ENCODE measurements at regions not wholly inside any gene's neighbourhood (a gene's known extent, or its start where the extent isn't known, plus 50 kb on each side); places are given as distances from the start of the nearest gene placed in this dataset.
"Not testable (repeated sequence)": the region's sequence is repeated elsewhere in the genome, so short reads cannot be mapped to it uniquely, and the experiment has no call there.

DNA sequence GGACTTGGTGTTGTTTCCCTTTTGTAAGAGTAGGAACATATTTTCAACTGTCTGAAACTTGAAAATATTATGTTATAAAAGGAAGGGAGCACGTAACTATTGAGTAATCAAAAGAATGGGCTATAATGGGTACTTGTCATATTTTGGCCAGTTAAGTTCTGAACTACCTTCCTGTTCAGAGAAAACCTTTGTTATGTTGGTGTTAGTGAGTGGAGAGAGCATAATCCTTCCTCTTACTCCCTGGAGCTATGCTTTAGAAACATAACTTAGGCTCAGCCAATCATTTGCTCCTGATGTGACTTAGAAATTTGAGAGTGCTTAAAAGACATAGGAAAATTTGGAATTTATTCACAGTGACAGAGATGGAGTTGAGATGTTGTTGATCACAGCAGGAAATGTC is 482.5 kb upstream of the SPRY2 start:
- intact Hi-C loops (cut with DNase I) = no loop called here
- DNase-seq = no peak
- H3K27ac ChIP-seq = no peak overlapping the region

GRCh38 chr13:80821466-80821865 is 480.5 kb upstream of the SPRY2 start:
- Histone ChIP-seq H3K27me3 (no peaks in the 10 kb centered on the region), H3K9me3 (no peaks in the 10 kb centered on the region), H3K36me3 (no peaks in the 10 kb centered on the region), H3K4me1 (no peaks in the 10 kb centered on the region), H3K4me3 (replicated peaks in 1 of 3) (no peak overlapping the region), H3K27ac (no peak overlapping the region)
- no peak for DNase-seq
- TF ChIP-seq POLR2A (IDR thresholded peaks at IDR 0.05) (no peak), CTCF (IDR thresholded peaks at IDR 0.05) (no peak)
- intact Hi-C loops (cut with DNase I) = no loop called here

More for the DNA sequence above, 482.5 kb upstream of the SPRY2 start:
- H3K4me3 ChIP-seq (replicated peaks in 1 of 3) = no peak overlapping the region
- no peaks in the 10 kb centered on the region for H3K4me1 ChIP-seq
- TF ChIP-seq POLR2A (IDR thresholded peaks at IDR 0.05) (no peak), CTCF (IDR thresholded peaks at IDR 0.05) (no peak)
- no peaks in the 10 kb centered on the region for H3K27me3 ChIP-seq
- 31 to 34% methylated on average over 1 of the region's 1 CpG for WGBS, 2 donors
- no peaks in the 10 kb centered on the region for H3K36me3 ChIP-seq
- no peaks in the 10 kb centered on the region for H3K9me3 ChIP-seq

DNA sequence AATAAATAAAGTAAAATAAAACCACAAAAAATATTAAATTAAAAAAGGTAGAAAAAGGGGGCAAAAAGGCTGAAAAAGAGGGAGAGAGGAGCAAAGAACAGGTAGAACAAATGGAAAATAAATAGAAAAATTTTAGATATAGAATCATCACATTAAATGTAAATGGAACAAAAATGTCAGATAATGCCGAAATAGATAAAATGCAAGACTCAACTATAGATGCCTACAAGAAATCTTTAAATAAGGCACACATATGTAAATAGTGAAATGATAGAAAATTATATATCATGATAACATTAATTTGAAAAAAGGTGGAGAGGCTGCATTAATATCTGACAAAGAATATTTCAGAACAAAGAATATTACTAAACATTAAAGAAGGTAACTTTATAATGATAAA is 477.1 kb upstream of the SPRY2 start:
- Histone ChIP-seq H3K4me3 (replicated peaks in 1 of 3) (no peak overlapping the region), H3K9me3 (no peaks in the 10 kb centered on the region), H3K36me3 (no peaks in the 10 kb centered on the region), H3K27ac (no peak overlapping the region), H3K27me3 (no peaks in the 10 kb centered on the region), H3K4me1 (no peaks in the 10 kb centered on the region)
- DNase-seq = no peak
- WGBS, 2 donors = 95 to 100% methylated on average over 1 of the region's 1 CpG
- no peak for TF ChIP-seq CTCF (IDR thresholded peaks at IDR 0.05)
- TF ChIP-seq POLR2A (IDR thresholded peaks at IDR 0.05) = no peak
- intact Hi-C loops (cut with DNase I) = no loop called here

GRCh38 chr13:80814541-80814940 is 473.6 kb upstream of the SPRY2 start:
- Histone ChIP-seq H3K27ac (no peak overlapping the region), H3K9me3 (no peaks in the 10 kb centered on the region), H3K27me3 (no peaks in the 10 kb centered on the region), H3K4me1 (no peaks in the 10 kb centered on the region), H3K36me3 (no peaks in the 10 kb centered on the region), H3K4me3 (replicated peaks in 1 of 3) (no peak overlapping the region)
- TF ChIP-seq POLR2A (IDR thresholded peaks at IDR 0.05) (no peak), CTCF (IDR thresholded peaks at IDR 0.05) (no peak)
- no peak for DNase-seq
- intact Hi-C loops (cut with DNase I) = no loop called here

- WGBS, 2 donors = 89 to 96% methylated on average over 4 of the region's 4 CpGs
- DNase-seq; H3K27me3 ChIP-seq; H3K4me1 ChIP-seq; H3K36me3 ChIP-seq; H3K27ac ChIP-seq; H3K9me3 ChIP-seq; H3K4me3 ChIP-seq (replicated peaks in 1 of 3); intact Hi-C loops (cut with DNase I): not testable (repeated sequence)
Measured at GRCh38 chr13:80810294-80810693, 469.4 kb upstream of the SPRY2 start.

- H3K27ac ChIP-seq = no peak overlapping the region
- no peaks in the 10 kb centered on the region for H3K27me3 ChIP-seq
- TF ChIP-seq POLR2A (IDR thresholded peaks at IDR 0.05) = no peak
- TF ChIP-seq CTCF (IDR thresholded peaks at IDR 0.05) = no peak
- DNase-seq = no peak
- H3K4me1 ChIP-seq = no peaks in the 10 kb centered on the region
- 77 to 78% methylated on average over 3 of the region's 3 CpGs for WGBS, 2 donors
- H3K4me3 ChIP-seq (replicated peaks in 1 of 3) = no peak overlapping the region
- intact Hi-C loops (cut with DNase I) = no loop called here
- H3K9me3 ChIP-seq = no peaks in the 10 kb centered on the region
- no peaks in the 10 kb centered on the region for H3K36me3 ChIP-seq
Measured at GRCh38 chr13:80802946-80803345, 462.0 kb upstream of the SPRY2 start.
